M059J (cell line): ENCODE measurements at regions not wholly inside any gene's neighbourhood (a gene's known extent, or its start where the extent isn't known, plus 50 kb on each side); places are given as distances from the start of the nearest gene placed in this dataset.

ENCODE experiments used
- DNase-seq: peaks from one replicate; pipeline ENCODE4 v3.0.0-alpha.2; 2012; ENCODE audit warnings: low read depth

- DNase-seq = no peak
Observed at GRCh38 chr1:168867941-168868634, 139.1 kb upstream of the DPT start.

- DNase-seq = no peak
Observed at GRCh38 chr1:168871531-168871930, 142.5 kb upstream of the DPT start.

DNA sequence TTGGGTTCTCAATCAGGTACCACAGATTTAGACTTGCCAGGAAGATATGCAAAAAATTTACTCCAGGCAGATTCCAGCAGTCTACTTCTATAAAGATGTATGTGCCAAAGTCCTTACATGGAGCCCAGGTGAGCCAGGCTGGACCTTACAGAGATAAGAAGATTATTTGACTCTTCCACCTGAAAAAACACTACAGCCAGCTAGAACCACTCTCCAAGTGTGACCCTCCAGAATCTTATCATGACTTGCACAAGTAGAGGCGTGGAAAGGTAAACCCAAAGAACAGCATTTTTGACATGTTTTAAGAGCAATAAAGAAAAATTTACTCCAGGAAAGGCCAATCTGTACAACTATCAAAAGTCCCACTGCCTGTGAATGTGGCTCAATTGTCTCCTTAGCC, 146.8 kb upstream of the DPT start:
- no peak for DNase-seq

DNA sequence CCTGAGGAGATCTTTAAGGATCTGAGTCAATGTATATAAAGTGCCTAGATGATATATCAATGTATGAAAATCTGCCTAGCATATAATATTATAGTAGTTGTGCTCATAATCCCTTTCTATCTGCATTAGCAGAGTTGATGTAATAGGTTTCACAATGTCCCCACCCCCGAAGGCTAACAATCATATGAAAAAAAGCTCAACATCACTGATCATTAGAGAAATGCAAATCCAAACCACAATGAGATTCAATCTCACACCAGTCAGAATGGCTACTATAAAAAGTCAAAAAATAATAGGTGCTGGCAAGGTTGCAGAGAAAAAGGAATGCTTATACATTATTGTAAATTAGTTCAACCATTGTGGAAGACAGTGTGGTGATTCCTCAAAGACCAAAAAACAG, 147.8 kb upstream of the DPT start:
- DNase-seq = no peak

DNA sequence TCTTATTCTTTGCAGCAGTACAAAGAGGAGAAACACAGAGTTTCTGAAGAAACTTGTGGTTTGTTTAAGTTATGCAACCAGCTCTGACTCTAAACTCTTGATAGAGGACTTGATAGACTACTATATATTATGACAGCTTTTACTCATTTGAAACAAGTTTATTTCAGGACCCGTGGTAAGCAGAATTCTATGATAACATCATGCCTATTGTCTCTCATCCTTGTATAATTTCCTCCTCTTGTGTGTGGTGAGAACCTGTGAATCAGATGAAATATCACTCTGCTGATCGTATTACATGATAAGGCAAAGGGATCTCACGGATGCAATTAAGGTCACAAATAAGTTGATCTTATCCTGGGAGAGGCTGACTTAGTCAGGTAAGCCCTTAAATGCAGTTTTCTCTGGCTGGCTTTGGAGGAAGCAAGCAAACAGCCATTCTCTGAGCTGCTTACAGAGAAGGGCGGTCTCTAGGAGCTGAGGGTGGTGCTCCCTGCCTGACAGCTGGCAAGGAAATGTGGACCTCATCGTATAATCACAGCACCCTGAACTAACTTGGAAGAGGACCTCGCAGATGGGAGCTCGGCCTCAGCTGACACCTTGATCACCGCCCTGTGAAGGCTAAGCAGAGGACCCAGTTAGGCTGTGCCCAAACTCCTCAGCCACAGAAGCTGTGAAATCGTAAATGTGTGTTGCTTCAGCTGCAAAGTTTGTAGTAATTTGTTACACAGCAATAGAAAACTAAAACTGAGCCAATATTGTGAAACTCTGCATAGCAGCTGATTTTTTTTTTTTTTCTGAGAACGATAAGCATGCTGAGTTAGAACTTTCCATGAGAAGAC, 151.1 kb upstream of the DPT start:
- DNase-seq = peak; percentile 44

DNA sequence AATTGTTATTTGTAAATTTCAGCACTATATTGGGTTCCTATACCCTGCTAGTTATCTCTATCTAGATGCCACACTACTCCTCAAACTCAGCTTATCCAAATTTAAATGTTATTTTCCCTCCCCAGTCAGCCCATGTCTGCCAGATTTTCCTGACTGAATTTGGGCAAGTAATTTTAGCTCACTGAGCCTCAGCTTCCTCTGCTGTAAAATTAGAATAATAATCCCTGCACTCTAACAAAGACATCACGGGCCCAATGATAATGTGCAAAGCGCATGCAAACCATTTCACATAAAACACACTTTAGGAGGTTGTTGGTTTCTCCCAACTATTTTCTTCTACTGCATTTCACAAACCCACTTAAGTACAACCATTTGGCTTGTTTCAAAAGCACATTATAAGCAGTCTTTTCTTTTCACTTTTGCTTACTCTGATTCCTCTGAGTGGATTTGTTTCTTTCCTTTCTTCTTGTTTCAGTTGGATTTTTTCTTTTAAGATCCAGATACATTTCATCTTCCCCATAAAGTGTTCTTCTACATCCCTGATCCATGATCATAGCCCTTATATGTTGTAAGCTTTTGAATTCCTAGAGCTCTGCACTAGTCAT, 152.8 kb upstream of the DPT start:
- DNase-seq = no peak

DNA sequence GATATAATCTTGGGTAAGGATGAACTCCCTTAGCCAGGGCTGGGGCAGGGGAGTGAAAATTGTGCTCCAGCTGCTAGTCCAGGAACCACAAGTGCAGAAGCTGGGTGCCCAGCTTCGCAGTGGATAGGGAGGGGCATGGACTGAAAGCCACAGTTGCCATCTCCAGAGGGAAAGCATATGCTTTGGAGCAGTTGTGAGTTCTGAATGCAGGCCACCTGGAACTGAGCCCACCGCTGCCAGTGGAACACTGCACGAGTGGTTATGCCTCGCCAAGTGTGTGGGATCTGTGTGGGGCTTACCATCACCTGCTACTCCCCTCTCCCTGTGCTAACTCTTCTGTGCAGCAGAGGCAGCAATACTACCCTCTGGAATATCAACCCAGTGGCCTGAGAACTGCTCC, 158.4 kb upstream of the DPT start:
- no peak for DNase-seq

- no peak for DNase-seq
Observed at GRCh38 chr1:168888418-168888817, 159.4 kb upstream of the DPT start.

DNA sequence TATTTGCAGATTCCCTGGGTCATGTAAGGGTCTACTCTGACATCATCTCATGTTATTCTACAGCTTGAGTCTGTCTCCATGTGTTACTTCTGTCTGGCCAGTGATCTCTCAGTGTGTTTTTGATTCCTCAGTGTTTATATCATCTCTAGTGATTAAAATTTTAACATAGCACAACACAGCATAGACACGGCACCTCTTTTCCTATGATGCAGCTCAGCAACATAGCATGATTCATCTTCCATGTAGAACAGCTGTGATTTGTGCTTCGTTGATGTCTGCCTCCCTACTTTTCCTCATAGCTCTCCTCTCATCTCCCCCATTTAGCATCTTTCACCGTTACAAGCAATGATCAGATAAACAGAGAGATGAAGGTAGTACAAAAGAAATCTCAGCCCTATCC, 163.9 kb upstream of the DPT start:
- no peak for DNase-seq

DNA sequence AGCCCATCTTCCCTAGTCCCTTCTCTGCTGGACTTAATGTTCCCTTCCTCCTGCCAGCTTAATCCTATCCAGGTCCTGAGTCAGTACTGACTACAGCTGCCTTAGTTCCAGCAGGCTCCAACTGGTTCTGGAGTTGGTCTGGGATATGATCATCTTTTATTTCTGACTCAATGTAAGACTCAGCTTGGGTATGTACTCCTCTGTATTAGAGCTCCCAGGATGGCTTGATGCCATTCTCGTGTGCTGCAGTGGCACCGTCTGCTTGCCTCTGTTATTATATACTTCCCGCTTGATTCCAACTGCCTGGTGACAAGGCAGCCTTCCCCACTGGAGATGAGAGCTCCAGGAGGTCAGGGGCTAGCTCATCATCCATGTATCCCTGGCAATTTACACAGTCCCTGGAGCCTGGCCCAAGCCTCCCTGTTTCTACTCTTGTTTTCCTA, 164.4 kb upstream of the DPT start:
- no peak for DNase-seq

DNA sequence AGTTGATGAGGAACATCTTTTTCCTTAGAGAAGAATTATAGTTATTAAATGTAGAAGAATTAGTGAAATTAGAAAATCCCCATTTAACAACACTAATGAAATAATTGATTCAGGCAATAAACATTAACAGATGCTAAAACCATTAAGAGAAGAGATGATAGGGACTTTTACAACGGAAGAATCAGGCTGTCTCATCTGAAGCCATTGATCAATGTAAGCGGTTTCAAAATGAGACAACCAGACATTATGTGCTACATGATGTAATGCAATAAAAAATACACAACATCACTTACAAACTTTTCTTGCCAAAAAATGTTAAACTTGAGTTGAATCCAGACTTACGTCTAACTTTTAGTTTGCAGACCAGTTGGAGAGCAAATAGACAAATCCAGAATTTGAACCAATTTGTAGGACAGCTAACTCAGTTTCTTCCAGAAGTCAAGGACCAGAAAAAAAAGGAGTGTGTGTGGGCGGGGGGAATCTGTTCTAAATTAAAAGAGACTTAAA, 165.4 kb upstream of the DPT start:
- DNase-seq = no peak

GRCh38 chr1:168897249-168897648, 168.2 kb upstream of the DPT start:
- no peak for DNase-seq

DNA sequence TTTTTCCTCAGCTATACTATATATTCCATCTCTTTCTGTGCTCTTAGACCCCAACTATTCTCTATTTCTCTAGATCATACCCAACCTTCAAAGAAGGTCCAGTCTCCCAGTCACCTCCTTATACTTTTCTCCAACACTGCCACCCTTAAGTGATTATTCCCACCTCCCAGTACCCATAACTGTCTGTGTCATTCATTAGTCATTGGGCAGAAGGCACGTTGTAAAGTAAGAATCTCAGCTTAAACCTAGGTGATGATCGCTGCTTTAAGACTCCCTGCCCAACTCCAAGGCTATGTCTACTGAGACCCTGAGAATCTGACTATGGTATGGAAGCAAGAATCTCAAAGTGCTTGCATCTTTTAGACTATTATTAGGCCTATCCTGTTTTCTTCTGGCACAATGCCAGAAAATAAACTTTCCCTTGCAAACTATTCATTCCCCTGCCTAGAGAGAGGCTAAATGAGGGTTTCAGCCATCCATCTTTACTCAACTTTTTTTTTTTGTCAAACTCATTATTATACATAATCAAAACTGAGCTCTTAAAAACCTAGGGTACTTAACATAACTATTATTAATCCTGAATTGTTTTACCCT, 174.3 kb upstream of the DPT start:
- DNase-seq = peak; percentile 19

DNA sequence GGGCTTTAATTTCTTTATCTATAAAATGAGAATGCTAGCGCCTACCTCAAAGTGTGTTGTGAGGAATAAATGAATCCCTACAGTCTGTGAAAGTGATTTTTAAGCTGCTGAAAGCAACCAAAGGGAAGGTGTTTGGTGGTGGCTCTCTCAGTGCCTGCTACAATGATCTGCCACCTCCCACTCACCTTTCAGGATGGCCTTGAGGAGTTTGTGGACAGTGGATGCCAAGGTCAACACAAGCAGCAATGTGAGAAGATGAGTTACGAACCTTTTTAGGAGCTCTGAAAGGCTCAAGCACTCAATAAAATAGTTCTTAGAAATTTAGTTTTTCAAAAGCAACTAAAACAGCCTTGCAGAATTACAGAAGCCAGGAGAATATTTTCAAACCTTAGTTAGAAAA, 176.6 kb upstream of the DPT start:
- DNase-seq = no peak

GRCh38 chr1:168906367-168906766, 177.4 kb upstream of the DPT start:
- no peak for DNase-seq

GRCh38 chr1:168907053-168907452, 178.0 kb upstream of the DPT start:
- DNase-seq = no peak

DNA sequence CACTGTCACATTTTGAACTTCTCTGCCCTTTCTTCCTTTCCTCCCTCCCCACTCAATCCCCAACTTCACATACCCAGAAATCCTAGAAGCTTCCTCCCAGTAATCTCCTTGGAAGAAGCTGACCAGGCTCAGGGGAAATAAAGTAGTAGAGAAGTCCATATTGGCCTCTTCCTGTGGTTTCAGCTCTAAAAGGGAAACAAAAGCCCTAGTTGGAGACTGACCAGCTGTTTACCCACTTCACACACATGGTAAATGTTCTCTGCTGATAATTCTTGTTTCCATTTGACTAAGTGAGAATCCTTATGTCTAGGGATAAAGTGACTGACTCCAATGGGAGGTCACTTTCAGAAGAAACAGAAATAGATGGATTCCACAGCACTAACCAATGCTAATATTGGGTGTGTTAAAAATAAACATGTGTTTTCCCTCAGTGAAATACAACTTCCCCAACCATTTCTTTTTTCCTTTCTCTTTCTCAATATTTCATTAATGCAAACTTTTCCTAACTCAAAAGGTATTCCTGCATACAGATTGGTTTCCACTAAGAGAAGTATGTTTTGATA, 178.9 kb upstream of the DPT start:
- no peak for DNase-seq

GRCh38 chr1:168910403-168910802, 181.4 kb upstream of the DPT start:
- no peak for DNase-seq

GRCh38 chr1:168911370-168911769, 182.4 kb upstream of the DPT start:
- DNase-seq = no peak

DNA sequence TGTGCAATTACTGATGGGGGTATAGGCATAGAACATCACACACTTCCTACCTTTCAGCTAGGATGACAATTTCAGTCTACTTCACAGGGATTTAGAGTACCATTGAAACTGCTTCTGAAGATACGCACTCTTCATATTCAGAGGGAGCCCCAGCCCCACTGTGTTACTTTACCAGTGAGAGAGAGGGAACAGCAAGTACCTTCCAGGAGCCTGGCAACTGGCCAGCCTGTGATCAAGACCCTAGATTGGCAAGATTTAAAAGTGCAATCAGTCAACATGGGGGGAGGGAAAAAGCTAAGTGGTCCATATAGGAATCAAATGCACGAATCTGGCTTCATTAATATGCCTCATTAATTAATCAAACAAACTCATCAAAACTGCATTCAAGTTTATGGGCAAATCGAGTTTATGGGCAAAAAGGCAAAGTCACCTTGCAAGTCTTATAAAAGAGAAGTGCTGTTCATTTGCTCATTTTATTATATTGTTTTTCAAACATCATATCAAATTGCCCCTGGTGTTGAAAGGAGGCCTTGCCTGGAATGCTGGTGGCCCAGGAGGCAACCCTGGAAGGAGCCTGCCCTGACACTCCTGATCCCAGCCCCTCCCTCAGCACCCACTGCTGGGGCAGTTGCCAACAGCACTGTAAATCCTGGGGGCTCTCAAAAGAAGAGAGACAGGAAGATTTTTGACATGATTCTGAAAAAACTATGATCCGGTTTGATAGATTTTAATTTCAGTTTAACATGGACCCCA, 184.9 kb upstream of the DPT start:
- DNase-seq = no peak

GRCh38 chr1:168917309-168917708, 188.3 kb upstream of the DPT start:
- no peak for DNase-seq
